IPS-NIHi7 (cell line): ENCODE measurements at regions not wholly inside any gene's neighbourhood (a gene's known extent, or its start where the extent isn't known, plus 50 kb on each side); places are given as distances from the start of the nearest gene placed in this dataset.
A peak's percentile ranks its signal among the peaks of the same experiment; 100 is the strongest.
"Not testable (repeated sequence)": the region's sequence is repeated elsewhere in the genome, so short reads cannot be mapped to it uniquely, and the experiment has no call there.

Experiments used
- DNase-seq: peaks from one replicate; pipeline ENCODE4 v3.0.0; 2012; ENCODE audit warnings: mixed read lengths; ENCODE audit errors: extremely low spot score

DNA sequence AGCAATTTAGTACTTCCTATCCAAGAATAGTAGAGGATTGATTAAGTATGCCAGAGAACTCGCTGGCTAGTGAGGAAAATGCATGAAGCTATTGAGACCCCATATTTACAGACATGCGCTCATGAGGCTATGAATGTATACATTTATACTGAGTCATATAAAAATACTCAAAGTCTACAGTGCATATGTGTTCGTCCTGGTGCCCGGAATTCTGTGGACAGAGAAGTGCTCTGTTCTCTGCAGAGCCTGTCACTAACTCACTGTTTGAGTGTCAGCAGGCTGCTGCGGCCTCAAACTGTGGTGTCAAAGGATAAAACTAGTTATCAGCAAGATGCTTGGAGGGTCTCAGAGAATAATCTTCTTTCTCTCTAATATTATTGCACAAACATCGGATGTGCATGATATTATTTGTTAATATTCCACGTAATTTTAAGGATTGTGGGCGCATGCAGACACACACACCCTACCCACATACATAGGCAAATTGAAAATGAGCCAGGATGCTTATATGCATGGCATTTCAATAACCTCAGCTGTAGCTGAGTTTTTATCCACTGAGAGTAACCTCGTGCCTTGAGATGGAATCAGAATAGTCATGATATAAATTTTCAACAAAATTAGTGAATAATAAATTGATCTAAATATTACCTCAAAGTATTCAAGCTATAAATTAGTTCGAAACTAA lies 50.0 kb upstream of the TSC22D2 start:
- DNase-seq: no peak

GRCh38 chr3:150357140-150357539 lies 51.0 kb upstream of the TSC22D2 start:
- no peak for DNase-seq

DNA sequence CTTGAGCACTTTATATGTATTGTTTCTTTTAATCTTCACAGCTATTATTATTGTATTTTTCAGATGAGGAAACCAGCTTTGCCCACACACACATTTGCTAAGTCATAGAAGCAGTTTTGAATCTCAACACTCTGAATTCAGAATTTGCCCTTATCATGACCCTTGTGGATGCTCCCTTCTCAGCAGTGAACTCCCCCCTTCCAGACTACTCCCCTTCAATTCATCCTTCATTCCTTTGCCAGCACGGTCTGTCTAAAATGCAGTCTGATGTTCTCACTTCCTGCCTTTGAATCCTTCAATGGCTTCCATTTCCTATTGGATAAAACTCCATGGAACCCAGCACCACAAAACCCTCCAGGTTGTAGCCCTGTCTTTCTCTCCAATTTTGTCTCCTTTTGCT lies 52.5 kb upstream of the TSC22D2 start:
- DNase-seq: no peak

GRCh38 chr3:150352931-150353330 lies 55.2 kb upstream of the TSC22D2 start:
- no peak for DNase-seq

GRCh38 chr3:150351398-150351797 lies 56.7 kb upstream of the TSC22D2 start:
- DNase-seq: no peak

DNA sequence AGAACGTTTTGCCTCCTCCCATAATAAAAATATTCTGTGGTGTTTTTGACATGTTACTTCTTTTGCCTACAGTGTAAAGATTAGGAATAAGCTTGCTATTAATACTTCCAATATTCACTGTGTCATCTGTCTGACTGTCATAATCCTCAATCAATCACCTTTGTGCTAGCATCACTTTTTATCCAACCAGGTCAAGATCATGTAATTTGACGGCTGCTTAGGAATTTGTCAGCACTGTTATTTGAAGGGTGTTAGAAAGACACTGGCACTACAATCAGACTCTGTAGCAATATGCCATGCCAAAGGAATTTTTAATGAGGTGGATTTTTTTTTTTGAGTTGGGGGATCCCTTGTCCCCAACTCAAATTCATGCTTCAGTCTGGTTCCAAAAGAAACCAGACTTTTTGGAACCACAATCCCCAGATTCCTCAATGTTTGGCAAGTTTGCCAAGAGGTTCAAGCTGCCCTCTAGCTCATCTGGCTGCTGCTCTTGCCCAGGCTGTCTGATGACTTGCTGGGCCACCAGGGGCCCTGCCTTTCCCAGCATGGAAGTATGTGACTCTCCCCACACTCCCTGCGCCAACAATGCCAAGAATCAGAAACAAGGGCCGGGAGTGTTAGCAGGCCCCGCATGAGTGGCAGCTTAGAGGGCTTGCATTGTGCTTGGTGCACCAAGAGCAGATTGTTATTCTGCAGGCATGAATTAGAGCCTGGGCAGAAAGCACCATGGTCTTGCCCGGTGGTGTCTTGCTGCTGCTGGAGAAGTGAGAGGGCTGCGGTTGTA lies 58.6 kb upstream of the TSC22D2 start:
- DNase-seq: no peak

DNA sequence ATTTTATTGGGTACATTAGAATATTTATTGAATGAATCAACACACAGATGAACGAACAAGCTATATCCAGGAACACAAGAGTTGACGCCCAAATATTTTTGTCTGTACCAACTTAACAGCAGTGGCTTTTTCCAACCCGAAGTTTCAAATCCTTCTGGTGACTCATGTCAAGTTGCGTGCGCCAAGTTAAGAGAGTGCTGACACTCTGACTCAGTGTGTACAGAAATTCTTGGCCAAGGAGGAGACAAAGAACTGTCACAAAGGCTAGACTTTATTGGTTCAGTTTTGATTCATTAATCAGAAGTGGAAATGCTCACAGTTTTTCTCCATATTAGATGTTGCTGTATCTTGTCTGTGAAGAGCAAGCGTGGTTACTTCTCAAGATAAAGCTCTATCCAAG lies 59.6 kb upstream of the TSC22D2 start:
- no peak for DNase-seq

DNA sequence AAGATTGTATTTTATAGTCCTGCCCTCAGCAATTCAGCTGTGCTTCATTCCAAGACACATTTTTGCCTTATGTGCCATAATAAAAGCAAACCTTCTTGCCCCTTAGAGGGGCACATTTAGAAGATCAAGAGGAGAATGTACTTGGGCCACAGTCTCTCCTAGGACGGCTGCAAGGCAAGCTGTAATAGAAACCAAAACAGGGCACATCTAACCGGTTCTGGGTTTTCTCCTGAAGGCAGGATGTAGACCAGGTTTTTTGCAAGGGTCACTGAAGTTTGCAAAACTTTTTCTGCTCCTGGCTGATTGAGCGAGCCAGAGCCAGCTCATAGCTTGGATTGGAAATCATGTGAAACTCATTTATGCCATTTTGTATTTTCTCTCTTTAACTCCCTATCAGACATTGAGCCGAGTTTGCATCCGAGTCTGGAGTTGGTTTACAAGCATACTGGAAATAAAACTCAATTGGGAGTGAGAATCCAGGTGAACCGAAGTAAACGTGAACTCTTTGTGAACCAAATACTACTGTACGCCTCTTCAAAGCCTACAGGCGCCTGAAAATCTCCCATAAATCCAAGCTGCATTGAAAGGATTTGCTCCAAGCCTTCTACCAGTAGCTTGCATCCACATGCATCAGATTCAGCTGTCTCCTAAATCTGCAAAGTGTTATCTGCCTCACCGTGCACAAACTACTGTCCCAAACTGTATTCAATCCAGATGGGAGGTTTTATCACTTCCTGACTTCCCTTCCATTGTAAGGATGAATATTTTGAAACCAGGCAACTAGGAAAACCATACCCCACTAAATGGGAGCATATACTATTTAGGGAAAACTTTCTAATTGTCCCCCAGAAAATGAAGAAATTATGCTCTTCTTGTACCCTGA lies 60.9 kb upstream of the TSC22D2 start:
- no peak for DNase-seq

GRCh38 chr3:150346266-150346665 lies 61.8 kb upstream of the TSC22D2 start:
- DNase-seq: no peak

- peak; percentile 51 for DNase-seq
Observed at GRCh38 chr3:150345021-150345538, 63.0 kb upstream of the TSC22D2 start.

- no peak for DNase-seq
Observed at GRCh38 chr3:150344079-150344759, 63.9 kb upstream of the TSC22D2 start.

DNA sequence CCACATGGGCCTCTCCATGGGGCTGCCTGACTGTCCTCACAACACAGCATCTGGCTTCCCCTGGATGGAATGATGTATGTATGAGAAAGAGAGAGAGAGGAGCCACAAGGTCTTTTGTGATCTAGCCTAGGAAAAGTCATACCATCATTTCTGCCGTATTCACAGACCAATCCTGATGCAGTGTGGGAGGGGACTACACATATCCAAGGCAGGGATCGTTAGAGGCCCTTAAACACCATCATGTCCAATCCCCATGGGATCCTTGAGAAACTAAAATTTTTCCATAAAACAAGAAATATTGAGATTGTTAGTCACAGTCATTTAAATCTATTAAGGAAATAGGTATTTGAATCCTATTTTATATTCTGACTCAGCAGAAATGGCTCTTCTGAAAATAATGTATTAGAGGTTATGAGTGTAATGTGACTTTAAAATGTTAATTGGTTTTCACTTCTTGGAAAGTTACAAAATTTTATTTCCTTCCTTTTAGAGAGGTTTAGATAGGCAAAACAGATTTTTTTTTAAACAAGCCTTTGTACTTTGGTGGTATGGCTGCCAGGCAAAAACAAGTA lies 65.1 kb upstream of the TSC22D2 start:
- DNase-seq: no peak

- DNase-seq: no peak
Observed at GRCh38 chr3:150341891-150342290, 66.2 kb upstream of the TSC22D2 start.

DNA sequence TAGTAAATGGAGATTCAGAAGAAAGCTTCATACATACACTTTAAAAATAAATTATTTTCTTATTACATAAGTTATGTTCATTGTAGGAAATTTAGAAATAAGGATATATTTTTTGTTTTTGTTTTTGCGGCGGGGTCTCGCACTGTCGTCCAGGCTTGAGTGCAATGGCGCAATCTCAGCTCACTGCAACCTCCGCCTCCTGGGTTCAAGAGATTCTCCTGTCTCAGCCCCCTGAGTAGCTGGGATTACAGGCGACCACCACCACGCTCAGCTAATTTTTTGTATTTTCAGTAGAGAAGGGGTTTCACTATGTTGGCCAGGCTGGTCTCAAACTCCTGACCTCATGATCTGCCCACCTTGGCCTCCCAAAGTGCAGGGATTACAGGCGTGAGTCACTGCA lies 71.7 kb upstream of the TSC22D2 start:
- not testable (repeated sequence) for DNase-seq

DNA sequence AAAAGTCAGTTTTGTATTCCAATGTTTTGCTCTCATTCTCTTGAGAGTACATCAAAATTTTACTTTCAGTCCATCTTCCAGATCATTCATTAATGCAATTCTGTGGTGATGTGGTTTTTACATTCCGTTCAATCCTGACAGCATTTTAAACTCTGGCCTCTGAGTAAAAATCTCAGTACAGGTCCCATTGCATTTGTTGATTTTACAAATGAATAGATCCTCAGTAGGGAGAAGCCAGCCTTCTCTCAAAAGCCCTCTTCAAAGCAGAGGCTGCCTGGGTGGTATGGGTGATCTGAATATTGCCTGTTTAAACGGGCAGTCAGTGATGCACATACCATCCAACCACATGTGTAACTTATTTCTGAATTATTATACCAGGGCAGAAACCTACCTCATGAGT lies 72.5 kb upstream of the TSC22D2 start:
- DNase-seq: no peak

DNA sequence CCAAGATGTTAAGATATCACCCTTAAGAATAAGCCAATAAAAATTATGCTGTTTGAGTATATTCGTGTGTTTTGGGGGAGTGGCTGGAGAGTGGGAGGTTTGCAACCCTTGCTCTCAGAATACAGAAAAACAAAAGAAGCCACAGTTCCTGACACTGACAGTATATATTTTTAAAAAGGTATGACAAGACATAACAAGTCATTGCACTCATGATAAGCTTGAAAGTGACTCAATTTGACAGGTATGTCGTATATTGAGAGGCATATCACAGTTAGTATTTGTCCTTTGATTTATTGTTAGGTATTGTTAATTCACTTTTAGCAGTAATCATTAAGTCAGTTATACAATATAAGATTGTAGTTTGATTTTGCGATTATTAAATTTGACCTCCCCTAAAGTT lies 73.1 kb upstream of the TSC22D2 start:
- DNase-seq: no peak

DNA sequence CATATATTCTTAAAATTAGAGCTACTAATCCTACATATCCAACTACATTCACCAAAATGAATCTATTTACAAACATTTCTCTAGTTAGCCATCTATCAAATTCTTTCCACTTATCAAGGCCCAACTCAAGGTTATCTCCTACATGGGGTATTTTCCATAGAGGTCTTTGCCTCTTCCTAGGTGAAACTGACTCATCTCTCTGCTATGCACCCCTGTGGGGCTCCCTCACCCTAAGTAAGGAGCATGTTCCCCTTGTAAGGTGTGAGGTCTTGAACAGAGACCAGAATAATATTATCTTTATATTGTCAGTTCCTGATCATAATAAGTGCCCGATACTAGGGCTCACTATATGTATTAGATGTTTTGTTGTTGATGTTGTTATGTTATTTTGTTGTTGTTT lies 74.6 kb upstream of the TSC22D2 start:
- DNase-seq: no peak

GRCh38 chr3:150331978-150332568 lies 76.0 kb upstream of the TSC22D2 start:
- no peak for DNase-seq

GRCh38 chr3:150330872-150331271 lies 77.2 kb upstream of the TSC22D2 start:
- DNase-seq: no peak

- DNase-seq: no peak
Observed at GRCh38 chr3:150330174-150330573, 77.9 kb upstream of the TSC22D2 start.

- no peak for DNase-seq
Observed at GRCh38 chr3:150329408-150329807, 78.7 kb upstream of the TSC22D2 start.
